Esophagus squamous epithelium (tissue), 5 donors: ENCODE measurements at regions not wholly inside any gene's neighbourhood (a gene's known extent, or its start where the extent isn't known, plus 50 kb on each side); places are given as distances from the start of the nearest gene placed in this dataset.

ENCODE experiments used
- DNase-seq: peaks from one replicate; lab custom pipeline; 2025; lab: John Stamatoyannopoulos, UW
- H3K27ac ChIP-seq, 4 donors: fragments of 200-600 bp; sonication (generic); one replicate each; pipeline ENCODE4 v1.5.1; 2016 to 2019; ENCODE audit warnings: mild to moderate bottlenecking in 1 of 4
- H3K27me3 ChIP-seq, 4 donors: fragments of 200-600 bp; sonication (generic); 1 replicate in 3 of 4; 2 replicates in 1 of 4; pipeline versions ENCODE4 v1.5.1 to v1.6.0; 2017 to 2021; ENCODE audit warnings: antibody characterized with exemption in 1 of 4
- H3K36me3 ChIP-seq, 3 donors: fragments of 200-600 bp; sonication (generic); one replicate each; pipeline ENCODE4 v1.5.1; 2016 to 2019
- H3K4me1 ChIP-seq, 3 donors: fragments of 200-600 bp; sonication (generic); one replicate each; pipeline ENCODE4 v1.5.1; 2017 to 2019
- H3K4me3 ChIP-seq, 4 donors: fragments of 200-600 bp; sonication (generic); 1 replicate in 3 of 4; 2 replicates in 1 of 4; pipeline ENCODE4 v1.5.1; 2016 to 2019; ENCODE audit warnings: mild to moderate bottlenecking in 2 of 4, moderate library complexity in 1 of 4
- H3K9me3 ChIP-seq, 3 donors: fragments of 200-600 bp; sonication (generic); one replicate each; pipeline ENCODE4 v1.5.1; 2016 to 2019
- CTCF ChIP-seq, 6 experiments: fragments of 450-650 bp in 4 of 6; fragments of 200-600 bp in 2 of 6; sonication (generic) in 2 of 6; IDR thresholded peaks; one replicate each; pipeline ENCODE4 v1.5.1; 2016 to 2019; ENCODE audit warnings: antibody characterized with exemption in 6 of 6, mild to moderate bottlenecking in 4 of 6, moderate library complexity in 4 of 6
- POLR2A ChIP-seq, 4 donors: fragments of 450-650 bp; IDR thresholded peaks; one replicate each; pipeline ENCODE4 v1.6.1; 2017; ENCODE audit warnings: antibody characterized with exemption in 4 of 4, mild to moderate bottlenecking in 4 of 4, moderate library complexity in 3 of 4
- WGBS, 2 donors: methylation state at CpG; one replicate each; pipeline ENCODE4 v1.1.5; 2018; 5-methylcytosine and 5-hydroxymethylcytosine counted together
- intact Hi-C: fragments of 100-400 bp; cut with DNase I; formaldehyde crosslinking; loops from one replicate; pipeline ENCODE4 v1.15.0; 2022
- donor health status: DM: yes; HTN: yes; CAD: no.

DNA sequence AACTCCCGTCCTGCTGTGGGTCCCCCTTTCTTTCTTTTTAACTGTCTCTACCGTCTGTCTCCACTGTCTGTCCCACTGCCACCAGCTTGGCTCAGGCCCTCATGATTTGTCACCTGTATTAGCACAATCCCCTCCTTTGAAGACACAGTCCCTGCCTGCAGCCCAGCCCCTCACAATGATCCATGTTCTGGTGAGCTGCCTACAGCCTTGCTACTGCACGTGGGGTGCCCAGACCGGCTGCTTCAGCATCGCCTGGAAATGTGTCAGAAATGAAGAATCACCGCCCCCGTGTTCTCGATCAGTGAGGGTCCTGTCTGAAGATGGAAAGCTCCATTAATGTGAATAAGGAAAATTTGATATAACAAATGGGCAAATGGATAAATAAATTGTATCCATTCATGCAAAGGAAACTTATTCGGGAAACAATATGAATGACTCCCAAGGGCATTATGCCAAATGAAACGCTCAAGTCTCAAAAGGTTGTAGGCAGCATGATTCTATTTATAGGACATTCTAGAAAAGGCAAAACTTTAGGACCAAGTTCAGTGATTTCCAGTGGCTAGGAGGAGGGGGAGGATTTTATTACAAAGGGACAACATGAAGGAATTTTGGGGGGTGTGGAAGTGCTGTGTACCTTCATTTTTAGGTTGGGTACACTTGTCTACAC is 59.4 kb upstream of the CD83 start:
- intact Hi-C loops, result no loop called here
- DNase-seq, result no peak
- Histone ChIP-seq H3K36me3 (no peaks in the 10 kb centered on the region), H3K27me3 (peaks cover 0 to 17% (median 0%) of the 10 kb centered on the region in 4 donors), H3K4me1 (peaks cover 8 to 41% (median 9%) of the 10 kb centered on the region in 3 donors), H3K4me3 (no peak overlapping the region), H3K27ac (no peak overlapping the region), H3K9me3 (no peaks in the 10 kb centered on the region)
- no peak for TF ChIP-seq CTCF (IDR thresholded peaks at IDR 0.05)
- no peak for TF ChIP-seq POLR2A (IDR thresholded peaks at IDR 0.05)
- WGBS, 2 donors, result 65 to 68% methylated on average over 9 to 10 of the region's 10 CpGs

- Histone ChIP-seq H3K4me3 (no peak overlapping the region), H3K27me3 (peaks cover 0 to 17% (median 0%) of the 10 kb centered on the region in 4 donors), H3K4me1 (peaks cover 8 to 41% (median 9%) of the 10 kb centered on the region in 3 donors), H3K36me3 (no peaks in the 10 kb centered on the region), H3K9me3 (no peaks in the 10 kb centered on the region), H3K27ac (no peak overlapping the region)
- intact Hi-C loops, result no loop called here
- WGBS, 2 donors, result 82 to 83% methylated on average over 3 of the region's 3 CpGs
- no peak for DNase-seq
- TF ChIP-seq CTCF (IDR thresholded peaks at IDR 0.05), result no peak
- no peak for TF ChIP-seq POLR2A (IDR thresholded peaks at IDR 0.05)
Measured at GRCh38 chr6:14058735-14059134, 58.8 kb upstream of the CD83 start.

GRCh38 chr6:14059791-14060436 is 57.7 kb upstream of the CD83 start:
- Histone ChIP-seq H3K9me3 (no peaks in the 10 kb centered on the region), H3K4me1 (peaks cover 8 to 37% (median 9%) of the 10 kb centered on the region in 3 donors), H3K4me3 (no peak overlapping the region), H3K36me3 (no peaks in the 10 kb centered on the region), H3K27ac (peak overlapping the region in 2 of 4 donors; percentile 2 to 48), H3K27me3 (peaks cover 0 to 17% (median 0%) of the 10 kb centered on the region in 4 donors)
- intact Hi-C loops, result loop anchor here (10.0 kb wide), 1 partner anchor 155 kb away; no protein-coding TSS in a partner anchor
- no peak for TF ChIP-seq POLR2A (IDR thresholded peaks at IDR 0.05)
- TF ChIP-seq CTCF (IDR thresholded peaks at IDR 0.05), result no peak
- DNase-seq, result no peak
- WGBS, 2 donors, result 35 to 44% methylated on average over 10 of the region's 10 CpGs

DNA sequence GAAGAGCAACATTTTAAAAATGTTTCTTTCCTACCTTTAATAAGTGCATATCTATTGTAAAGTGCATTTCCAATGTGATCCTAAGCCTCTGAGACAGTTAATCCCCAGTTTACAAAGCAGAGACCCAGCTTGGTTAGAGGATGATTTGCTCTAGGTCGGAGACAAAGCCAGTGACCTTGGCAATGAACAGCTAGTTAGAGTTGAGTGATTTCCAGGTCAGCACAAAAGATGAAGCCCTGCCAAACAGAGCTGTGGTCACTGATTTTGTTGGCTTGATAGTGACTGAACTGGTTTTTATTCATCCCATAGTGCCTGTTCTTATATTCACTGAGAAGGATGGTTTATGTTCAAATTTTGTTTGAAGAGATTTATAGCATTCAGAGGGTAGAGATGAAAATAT is 56.6 kb upstream of the CD83 start:
- Histone ChIP-seq H3K27me3 (peaks cover 0 to 17% (median 0%) of the 10 kb centered on the region in 4 donors), H3K4me3 (no peak overlapping the region), H3K27ac (no peak overlapping the region), H3K36me3 (no peaks in the 10 kb centered on the region), H3K9me3 (no peaks in the 10 kb centered on the region), H3K4me1 (peaks cover 8 to 26% (median 9%) of the 10 kb centered on the region in 3 donors)
- TF ChIP-seq POLR2A (IDR thresholded peaks at IDR 0.05), result no peak
- TF ChIP-seq CTCF (IDR thresholded peaks at IDR 0.05), result no peak
- no peak for DNase-seq
- intact Hi-C loops, result loop anchor here (10.0 kb wide), 1 partner anchor 156 kb away; no protein-coding TSS in a partner anchor
- WGBS, 2 donors, result 33 to 36% methylated on average over 1 of the region's 1 CpG

DNA sequence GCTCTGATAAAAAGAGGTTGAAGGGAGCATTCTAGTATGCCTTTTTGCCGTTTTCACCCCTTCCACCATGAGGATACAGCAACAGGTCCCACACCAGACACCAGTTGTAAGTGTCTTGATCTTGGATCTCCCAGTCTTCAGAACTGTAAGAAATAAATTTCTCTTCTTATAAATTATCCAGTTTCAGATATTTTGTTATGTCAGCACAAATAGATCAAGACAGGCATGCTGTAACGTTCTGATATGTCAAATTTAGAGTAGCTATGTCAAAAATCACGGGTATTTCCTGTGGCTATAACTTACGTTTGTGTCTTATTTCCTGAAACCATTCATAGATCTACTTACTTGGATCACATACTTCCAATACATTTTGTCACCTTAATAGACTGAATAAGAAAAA is 55.9 kb upstream of the CD83 start:
- H3K4me3 ChIP-seq, result no peak overlapping the region
- WGBS, 2 donors, result 67 to 73% methylated on average over 4 of the region's 4 CpGs
- intact Hi-C loops, result loop anchor here (10.0 kb wide), 1 partner anchor 157 kb away; no protein-coding TSS in a partner anchor

More for the DNA sequence above, 55.9 kb upstream of the CD83 start:
- Histone ChIP-seq H3K9me3 (no peaks in the 10 kb centered on the region), H3K27ac (no peak overlapping the region), H3K27me3 (peaks cover 0 to 17% (median 0%) of the 10 kb centered on the region in 4 donors), H3K36me3 (no peaks in the 10 kb centered on the region), H3K4me1 (peaks cover 8 to 21% (median 9%) of the 10 kb centered on the region in 3 donors)
- no peak for DNase-seq
- no peak for TF ChIP-seq CTCF (IDR thresholded peaks at IDR 0.05)
